GM12872 (cell line): ENCODE measurements at regions not wholly inside any gene's neighbourhood (a gene's known extent, or its start where the extent isn't known, plus 50 kb on each side); places are given as distances from the start of the nearest gene placed in this dataset.

ENCODE experiments used
- CTCF ChIP-seq: IDR thresholded peaks from 3 replicates; pipeline ENCODE4 v1.5.1; 2011; ENCODE audit warnings: low read depth, mild to moderate bottlenecking, low read length, moderate library complexity; ENCODE audit not compliant: insufficient read depth

GRCh38 chr5:174455301-174455700, 269.1 kb upstream of the MSX2 start:
- no peak for TF ChIP-seq CTCF

GRCh38 chr5:174457141-174457678, 267.2 kb upstream of the MSX2 start:
- TF ChIP-seq CTCF = no peak

GRCh38 chr5:174459071-174459702, 265.2 kb upstream of the MSX2 start:
- no peak for TF ChIP-seq CTCF

GRCh38 chr5:174459832-174460448, 264.4 kb upstream of the MSX2 start:
- TF ChIP-seq CTCF = no peak

GRCh38 chr5:174462129-174462528, 262.3 kb upstream of the MSX2 start:
- no peak for TF ChIP-seq CTCF

GRCh38 chr5:174464504-174465165, 259.7 kb upstream of the MSX2 start:
- no peak for TF ChIP-seq CTCF

- TF ChIP-seq CTCF = no peak
Measured at GRCh38 chr5:174472956-174473355, 251.4 kb upstream of the MSX2 start.
